NCI-H748 (cell line): ENCODE measurements at regions not wholly inside any gene's neighbourhood (a gene's known extent, or its start where the extent isn't known, plus 50 kb on each side); places are given as distances from the start of the nearest gene placed in this dataset.
"Not testable (repeated sequence)": the region's sequence is repeated elsewhere in the genome, so short reads cannot be mapped to it uniquely, and the experiment has no call there.

Source experiments
- DNase-seq: peaks from one replicate; lab custom pipeline; 2025; ENCODE audit not compliant: unreplicated experiment; lab: John Stamatoyannopoulos, UW

DNA sequence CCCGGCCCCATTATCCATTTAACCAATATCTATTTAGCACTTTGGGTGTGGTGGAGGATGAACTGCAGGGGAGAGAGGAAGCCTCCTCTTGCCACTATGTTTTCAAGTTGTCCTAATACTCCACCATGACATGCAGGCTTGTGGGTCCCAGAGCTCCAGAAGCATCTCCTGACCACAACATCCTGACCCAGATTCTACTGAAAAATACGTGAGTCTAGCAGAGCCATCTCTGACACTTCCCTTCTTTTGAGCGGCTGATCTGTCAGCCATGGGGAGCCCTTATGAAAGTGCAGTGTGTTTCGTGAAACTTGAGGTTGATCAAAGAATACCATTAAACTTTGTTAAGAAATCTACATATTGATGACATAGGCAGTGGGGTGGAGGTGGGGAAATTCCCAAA lies 126.6 kb downstream of the UNC93B1 start:
- DNase-seq = not testable (repeated sequence)

DNA sequence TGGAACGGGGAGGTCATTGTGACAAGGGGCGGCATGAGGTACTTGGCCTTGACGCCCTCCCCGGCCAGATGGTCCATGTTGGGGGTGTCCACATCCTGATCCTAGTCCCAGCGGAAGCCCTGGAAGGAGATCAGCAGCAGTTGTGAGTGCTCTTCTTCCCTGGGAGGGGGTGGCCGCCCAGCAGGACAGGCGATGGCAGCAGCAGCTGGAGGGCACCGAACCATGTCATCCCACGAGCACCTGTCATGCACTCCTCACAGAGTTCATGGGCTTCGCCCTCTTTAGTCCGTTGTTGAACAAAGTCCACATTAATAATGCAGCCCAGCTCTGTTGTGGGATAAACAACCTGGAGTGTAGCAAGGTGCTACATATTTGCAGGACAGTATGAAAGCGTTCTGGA lies 130.7 kb downstream of the UNC93B1 start:
- DNase-seq = not testable (repeated sequence)

DNA sequence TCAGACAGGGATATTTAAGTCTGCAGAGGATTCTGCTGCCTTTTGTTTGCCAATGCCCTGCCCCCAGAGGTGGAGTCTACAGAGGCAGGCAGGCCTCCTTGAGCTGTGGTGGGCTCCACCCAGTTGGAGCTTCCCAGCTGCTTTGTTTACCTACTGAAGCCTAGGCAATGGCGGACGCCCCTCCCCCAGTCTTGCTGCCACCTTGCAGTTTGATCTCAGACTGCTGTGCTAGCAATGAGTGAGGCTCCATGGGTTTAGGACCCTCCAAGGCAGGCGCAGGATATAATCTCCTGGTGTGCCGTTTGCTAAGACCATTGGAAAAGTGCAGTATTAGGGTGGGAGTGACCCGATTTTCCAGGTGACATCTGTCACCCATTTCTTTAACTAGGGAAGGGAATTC lies 132.7 kb downstream of the UNC93B1 start:
- peak; percentile 12 for DNase-seq

DNA sequence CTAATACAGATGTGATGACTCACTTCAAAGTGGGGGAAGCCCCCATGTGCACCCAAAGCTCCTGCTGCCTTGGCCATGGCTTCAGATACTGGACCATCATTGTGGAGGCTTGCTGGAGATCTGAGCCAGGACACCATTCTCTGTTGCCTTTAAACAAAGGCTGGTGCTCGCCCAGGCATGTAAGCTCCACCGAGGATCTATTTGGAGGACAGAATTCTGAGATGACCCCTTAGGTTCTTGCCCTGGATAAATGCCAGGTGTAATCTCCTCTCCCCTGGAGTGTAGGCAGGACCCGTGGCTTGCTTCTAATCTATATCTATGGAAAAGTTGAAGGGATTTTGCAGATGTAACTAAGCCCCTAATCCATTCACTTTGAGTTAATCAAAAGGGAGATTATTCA lies 141.0 kb downstream of the UNC93B1 start:
- not testable (repeated sequence) for DNase-seq

DNA sequence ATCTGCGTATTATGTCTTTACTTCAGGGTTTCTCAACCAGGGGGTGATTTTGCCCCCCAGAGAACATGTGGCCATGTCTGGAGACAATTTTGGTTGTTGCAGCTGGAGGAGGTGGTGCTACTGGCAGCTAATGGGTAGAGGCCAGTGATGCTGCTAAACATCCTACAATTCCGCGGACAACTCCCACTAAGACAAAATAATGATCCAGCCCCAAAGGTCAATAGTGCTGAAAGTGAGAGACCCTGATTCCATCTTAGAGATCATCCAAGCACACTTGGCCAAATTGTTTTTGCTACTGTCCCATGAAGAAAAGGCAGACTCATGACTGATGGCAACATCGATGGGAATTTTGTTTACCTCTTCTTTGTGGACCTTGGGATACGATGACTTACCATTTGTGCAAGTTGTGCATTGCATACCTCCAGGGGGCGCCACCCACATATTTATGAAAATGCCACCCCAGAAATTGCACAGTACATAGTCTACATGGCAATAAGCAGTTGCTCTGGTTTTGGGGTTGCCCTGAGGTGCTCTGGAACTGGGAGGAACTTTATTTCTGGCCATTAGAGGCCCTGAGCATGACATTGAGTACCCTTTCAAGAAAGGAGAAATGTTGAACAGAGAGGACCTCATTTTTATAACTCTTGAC lies 144.3 kb downstream of the UNC93B1 start:
- DNase-seq = peak; percentile 4

DNA sequence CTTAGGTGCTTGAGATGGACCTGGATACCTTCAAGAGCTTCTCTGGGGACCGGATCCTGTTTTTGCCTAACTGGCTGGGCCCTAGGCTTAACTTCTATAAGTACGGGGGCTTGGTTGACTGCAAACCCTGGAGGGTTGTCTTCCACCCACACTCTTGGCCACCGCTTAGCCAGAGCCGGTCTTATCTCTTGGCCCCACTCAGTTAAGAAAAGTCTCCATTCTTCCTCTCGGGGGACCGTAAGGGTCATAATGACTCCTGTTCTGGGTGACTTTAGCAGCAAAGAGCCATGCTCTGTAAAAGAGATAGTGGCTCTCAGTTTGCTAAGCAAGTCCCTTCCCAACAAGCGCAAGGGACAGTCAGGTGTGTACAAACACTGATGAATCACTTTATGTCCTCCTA lies 153.2 kb downstream of the UNC93B1 start:
- not testable (repeated sequence) for DNase-seq

DNA sequence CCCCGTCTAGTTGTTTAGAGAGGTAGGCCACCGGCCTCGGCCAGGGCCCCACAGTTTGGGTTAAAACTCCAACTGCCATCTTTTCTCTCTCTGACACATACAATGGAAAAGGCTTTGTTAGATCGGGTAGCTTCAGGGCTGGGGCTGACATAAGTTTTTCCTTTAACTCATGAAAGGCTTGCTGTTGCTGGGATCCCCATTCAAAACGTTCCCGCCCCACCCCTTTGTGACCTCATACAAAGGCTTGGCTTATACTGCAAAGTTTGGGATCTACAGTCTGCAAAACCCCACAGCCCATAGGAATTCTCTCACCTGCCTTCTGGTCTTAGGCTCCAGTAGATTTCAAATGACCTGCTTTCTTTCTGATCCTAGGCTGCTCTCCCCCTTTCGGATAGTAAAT lies 154.1 kb downstream of the UNC93B1 start:
- DNase-seq = not testable (repeated sequence)

DNA sequence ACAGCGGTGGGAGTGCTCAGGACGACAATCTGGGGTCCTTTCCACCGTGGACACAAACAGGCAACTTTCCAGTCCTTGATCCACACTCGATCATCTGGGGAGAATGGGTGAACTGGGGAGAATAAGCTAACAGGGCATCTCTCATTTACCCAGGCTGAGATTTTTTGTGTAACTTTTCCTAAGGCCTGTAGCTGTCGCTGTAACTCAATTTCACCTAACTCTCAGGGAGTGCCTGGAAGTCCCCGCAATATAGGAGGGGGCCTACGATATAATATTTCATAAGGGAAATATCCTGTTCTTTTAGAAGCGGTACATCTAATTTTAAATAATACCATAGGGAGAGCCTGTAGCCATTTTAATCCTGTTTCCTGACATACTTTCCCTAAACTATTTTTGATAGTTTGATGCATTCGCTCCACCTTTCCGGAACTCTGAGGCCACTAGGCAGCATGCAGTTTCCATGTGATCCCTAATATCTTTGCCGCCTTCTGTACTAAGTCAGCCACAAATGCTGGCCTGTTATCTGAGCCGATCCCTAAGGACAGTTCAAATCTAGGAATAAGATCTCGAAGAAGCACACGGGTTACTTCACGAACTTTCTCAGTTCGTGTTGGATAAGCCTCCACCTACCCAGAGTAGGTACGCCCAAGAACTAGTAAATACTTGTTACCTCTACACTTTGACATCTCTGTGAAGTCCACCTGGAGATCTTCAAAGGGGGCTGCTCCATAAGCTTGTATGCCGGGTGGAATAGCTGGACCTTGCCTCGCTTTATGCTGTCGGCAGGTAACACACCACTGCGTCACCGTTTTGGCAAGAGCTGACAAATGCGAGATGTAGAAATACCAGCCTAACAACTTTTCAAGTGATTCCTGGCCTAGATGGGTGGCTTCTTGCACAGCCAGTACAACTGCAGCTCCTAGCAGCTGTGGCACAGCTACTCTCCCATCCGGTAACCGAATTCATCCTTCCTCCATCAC lies 155.7 kb downstream of the UNC93B1 start:
- peak; percentile 2 for DNase-seq

DNA sequence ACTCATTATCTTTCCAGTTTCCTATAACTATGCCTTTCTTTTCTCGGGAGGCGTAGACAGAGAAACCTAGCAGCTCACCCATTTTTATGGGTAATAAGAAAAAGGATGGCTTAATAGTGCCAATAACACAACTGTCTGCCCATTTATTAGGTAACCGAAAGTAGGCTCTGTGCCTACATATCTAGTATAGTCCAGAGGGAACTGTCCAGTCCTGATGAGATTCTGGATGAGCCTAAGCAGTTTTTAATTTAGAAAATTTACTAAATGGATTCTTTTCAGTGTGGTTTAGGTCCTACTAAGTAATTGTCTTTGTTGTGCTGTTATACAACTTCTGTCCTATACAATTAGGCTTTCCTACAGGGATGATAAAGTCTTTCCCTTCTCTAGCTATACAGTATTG lies 157.6 kb downstream of the UNC93B1 start:
- DNase-seq = not testable (repeated sequence)

DNA sequence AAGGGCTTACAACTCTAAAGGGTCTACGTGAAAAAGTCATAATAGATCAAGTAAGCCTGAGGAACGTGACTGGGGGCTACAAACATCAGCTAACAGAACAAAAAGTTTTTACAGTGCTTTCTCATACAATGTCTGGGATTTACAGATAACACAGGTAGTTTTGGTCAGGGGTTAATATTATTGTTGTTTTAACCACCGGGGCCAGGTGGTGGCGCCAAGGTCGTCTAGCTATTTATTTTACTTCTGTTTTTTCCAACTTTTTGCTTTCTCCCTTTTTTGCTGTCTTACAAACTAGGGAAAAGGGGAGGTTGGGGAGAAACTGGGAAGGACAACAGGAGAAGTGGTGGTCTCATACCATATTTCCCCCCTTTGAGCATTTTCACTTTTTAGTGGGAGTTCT lies 158.6 kb downstream of the UNC93B1 start:
- not testable (repeated sequence) for DNase-seq

DNA sequence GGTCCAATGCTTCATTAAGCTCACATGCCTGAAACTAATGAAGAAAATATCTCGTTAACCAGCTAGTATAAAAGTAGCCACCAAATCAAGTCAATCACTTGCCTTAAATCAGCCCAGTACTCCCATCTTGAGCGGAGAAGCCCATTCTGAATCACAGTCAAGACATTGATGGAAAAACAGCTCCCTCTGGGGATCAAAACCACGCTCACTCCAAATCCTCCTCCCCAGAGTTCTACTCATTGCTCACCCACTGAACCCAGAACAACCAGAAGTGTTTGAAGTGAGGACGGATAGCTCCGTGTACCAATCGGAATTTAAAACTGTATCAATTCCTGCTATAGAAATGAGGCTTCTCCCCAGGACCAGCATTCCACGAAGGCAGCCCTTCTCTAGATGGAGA lies 163.3 kb downstream of the UNC93B1 start:
- not testable (repeated sequence) for DNase-seq

DNA sequence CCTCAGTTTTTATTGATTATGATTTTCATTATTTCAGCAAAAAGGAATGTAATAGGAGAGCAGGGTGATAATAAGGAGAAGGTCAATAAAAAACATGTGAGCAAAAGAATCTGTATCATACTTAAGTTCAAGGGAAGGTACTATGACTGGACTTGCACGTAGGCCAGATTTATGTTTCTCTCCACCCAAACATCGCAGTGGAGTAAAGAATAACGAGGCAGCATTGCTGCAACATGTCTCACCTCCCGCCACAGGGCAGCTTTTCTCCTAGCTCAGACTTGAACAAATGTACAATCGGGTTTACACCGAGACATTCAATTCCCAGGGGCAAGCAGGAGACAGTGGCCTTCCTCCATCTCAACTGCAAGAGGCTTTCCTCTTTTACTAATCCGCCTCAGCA lies 155.7 kb upstream of the ALDH3B2 start:
- DNase-seq = not testable (repeated sequence)

DNA sequence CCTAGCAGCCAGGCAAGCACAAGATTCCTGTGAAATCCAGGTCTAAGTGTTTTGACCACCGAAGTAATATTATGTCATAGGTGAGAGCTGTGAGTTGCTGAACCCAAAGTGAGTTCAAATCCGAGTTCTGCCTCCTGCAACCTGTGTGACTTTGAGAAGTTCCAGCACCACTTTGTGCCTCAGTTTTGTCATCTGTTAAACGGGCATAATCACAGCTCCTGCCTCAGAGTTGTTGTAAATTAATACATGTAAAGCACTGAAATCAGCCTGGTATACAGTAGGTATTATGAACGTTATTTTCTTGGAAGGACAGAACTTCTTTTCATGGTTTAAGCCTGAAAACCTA lies 152.5 kb upstream of the ALDH3B2 start:
- DNase-seq = not testable (repeated sequence)

DNA sequence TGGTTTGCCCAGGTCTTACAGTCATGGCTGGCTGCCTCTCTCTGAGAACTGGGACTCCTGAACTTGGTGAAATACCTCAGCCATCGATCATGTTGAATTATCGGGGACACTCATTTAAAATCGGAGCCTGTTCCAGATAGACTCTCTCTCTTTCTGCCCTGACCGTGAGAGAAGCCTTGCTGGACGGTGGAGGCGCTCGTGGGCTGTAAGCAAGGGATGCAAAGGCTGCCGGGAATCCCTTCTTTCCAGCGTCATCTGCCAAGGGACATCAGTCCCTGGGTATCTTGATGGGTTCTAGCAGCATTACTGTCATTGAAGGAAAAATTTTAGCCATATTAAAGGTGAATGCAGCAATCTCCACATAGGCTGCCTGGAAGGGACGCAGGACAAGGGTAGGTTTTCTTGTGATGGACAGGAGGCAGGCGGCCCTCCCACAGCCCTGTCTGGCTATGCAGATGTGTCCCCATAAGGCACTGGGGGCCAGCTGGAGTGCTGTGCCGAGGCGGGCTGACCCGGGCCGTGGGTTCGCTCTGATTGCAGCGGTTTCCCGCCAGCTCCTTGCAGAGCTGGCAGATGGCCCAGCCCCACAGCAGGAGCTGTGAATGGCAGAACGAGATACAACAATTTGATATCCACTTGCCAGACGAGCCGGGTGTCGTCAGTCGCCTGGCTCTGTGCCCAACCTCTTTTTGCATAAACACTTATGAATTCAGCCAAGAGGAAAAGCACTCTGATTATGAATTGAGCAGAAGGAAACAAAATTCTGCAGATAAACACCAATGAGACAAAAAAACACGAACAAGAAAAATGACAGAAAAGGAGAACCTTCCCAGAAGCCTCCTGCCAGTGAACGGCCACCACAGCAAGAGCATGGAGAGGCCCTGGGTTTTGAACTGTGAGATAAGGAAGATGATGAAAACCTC lies 151.9 kb upstream of the ALDH3B2 start:
- DNase-seq = peak; percentile 94

DNA sequence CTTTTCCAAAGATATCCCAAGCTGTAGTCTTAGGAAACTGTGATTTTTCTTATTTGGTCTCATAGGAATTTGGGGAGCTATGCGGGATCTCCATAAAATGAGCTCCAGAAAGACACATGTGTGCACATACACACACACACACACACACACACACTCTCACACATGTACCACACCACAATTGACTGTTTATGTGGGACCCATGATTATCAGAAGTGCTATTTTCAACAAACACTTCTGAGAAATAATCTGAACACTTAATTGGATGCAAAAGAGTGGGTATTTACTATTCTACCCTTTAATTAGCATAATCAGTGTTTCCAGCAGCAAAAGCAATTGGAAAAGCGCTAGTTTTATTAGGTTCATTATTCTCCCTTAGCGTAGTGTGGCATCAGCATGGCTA lies 150.4 kb upstream of the ALDH3B2 start:
- DNase-seq = not testable (repeated sequence)

DNA sequence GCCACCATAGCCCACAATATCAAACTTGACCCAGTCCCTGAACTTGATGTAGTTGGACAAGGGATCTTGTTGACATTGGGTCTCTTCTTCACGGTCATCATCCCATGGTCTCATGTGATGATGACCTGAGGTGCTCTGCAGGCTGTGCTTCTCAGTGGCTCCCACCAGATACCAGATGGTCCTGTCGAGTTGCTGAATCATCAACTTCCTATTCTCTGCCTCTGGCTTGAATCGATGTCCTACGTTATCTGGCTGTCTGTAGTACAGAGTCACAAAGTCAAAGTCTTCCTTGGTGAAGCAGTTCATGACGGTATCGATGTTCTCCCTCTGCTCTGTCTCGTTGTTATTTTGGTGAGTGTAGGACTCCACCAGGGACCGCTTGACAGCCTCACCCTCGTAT lies 145.7 kb upstream of the ALDH3B2 start:
- DNase-seq = no peak

DNA sequence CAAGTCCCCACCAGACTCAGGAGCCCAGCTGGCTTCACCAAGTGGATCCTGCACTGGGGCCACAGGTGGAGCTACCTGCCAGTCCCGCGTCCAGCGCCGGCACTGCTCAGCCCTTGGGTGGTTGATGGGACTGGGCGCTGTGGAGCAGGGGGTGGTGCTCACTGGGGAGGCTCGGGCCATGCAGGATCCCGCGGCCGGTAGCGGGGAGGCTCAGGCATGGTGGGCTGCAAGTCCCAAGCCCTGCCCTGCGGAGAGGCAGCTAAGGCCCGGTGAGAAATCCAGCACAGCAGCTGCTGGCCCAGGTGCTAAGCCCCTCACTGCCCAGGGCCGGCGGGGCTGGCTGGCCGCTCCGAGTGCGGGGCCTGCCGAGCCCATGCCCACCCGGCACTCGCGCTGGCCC lies 143.1 kb upstream of the ALDH3B2 start:
- not testable (repeated sequence) for DNase-seq

DNA sequence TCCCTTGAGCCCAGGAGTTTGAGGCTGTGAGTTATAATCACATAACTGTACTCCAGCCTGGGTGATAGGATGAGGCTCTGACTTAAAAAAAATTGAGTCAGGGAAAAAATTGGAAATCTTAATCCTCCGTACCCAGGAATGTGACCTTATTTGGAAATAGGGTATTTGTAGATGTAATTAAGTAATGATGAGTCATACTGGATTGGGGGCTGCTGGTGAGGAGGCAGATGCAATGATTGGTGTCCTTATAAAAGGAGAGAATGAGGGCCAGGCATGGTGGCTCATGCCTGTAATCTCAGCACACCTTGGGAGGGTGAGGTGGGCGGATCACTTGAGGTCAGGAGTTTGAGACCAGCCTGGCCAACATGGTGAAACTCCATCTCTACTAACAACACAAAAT lies 134.9 kb upstream of the ALDH3B2 start:
- not testable (repeated sequence) for DNase-seq

DNA sequence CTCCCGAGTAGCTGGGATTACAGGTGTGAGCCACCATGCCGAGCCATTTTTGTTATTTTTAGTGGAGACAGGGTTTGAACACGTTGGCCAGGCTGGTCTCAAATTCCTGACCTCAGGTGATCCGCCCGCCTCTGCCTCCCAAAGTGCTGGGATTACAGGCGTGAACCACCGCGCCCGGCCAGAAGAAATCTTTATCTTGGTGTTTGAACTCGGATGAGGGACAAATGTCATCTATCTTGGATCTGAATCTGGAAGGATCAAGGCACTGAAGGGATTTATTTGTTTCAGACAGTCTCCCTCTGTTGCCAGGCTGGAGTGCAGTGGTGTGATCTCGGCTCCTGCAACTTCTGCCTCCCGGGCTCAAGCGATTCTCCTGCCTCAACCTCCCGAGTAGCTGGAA lies 133.5 kb upstream of the ALDH3B2 start:
- not testable (repeated sequence) for DNase-seq

DNA sequence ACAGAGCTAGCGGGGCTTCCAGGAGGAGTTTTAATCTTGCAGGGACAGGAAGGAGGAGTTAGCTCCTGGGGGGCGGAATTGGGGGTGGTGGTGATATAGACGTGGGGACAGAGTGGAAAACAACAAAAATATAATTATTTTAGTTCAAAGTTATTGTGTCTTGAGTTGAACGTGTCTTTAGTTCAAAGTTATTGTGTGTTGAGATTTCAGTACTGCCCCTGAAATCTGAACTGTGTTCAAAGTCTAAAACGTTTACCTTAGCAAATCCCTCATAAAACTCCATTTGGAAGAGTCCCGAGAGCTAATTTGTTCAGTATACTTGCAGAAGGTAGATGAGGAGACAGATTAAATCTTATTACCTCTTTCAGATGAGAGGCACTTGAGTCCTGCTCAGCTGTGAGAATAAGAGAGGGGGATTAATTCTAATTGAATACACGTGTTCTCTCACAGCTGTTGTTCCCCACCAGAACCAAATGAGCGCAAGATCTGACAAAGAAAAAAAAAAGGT lies 132.4 kb upstream of the ALDH3B2 start:
- DNase-seq = not testable (repeated sequence)

DNA sequence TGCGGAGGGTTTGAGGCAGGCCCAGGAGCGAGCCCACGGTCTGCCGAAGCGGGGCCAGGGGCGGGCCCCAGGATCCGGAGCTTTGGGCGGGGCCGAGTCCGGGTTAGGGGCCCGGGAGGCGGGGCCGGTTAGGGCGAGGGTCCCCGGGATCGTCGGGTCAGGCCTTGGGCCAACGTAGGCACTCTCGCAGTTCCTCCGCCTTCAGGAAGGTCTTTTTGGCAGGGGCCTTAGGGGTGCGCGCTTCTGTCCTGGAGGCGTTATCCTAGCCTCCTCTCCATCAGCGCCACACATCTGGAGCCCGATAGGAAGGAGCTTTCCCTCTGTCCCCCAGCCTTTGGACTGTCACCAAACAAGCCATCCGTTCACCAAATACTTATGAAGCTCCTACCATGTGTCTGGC lies 131.8 kb upstream of the ALDH3B2 start:
- peak; percentile 65 for DNase-seq
